ENCODE measurements at regions not wholly inside any gene's neighbourhood (a gene's known extent, or its start where the extent isn't known, plus 50 kb on each side); places are given as distances from the start of the nearest gene placed in this dataset.

DNA sequence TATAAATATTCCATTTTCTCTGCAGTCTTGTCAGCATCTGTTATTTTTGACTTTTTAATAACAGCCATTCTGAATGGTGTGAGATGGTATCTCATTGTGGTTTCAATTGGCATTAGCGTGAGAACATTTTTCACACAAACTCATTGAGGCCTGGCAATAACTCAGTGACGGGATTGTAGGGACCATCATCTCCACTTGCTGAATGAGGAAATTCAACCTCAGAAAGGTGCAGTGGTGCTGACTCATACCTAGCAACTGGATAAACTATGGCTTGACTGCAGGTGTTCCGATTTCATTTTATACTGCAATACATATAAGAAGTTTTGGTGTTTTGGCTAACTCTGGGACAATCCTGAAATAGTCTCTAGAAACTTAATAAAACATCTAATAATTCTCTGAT lies 88.3 kb upstream of the DDIT4L start:
- Histone ChIP-seq H3K4me3 (replicated peaks in 1 of 2; ENCODE audit: low read depth in 1 of 2, low read length in 2 of 2) (no peak overlapping the region), H4K20me1 (ENCODE audit: insufficient read depth) (no peaks in the 10 kb centered on the region)
- RAD21 ChIA-PET (ENCODE audit: low non-redundant PET in 1 of 2, low total read pairs in 2 of 2, uncharacterized antibody in 2 of 2, unreplicated experiment in 2 of 2) = no interaction called here

DNA sequence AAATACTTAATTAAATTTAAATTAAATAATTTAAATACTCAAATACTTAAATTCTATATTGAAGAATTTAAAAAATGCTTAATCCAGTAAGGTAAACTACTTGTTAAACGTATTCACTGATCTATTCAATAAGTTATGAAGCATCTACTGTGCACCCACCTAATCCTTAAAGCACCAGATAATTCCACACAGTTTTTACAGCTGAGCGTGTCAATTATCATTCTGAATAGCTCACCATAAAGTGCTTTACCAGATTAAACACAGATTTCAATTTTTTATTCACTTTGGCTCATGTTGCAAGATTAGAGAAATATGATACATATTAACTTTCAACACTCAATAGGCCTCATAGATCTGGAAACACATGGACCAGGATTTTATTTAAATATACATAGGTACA lies 79.2 kb upstream of the DDIT4L start:
- Histone ChIP-seq H3K4me3 (replicated peaks in 1 of 2; ENCODE audit: low read depth in 1 of 2, low read length in 2 of 2) (no peak overlapping the region), H3K4me2 (ENCODE audit: low read length) (no peak overlapping the region), H4K20me1 (ENCODE audit: insufficient read depth) (no peaks in the 10 kb centered on the region), H2AFZ (ENCODE audit: low read depth, low read length, poor library complexity, severe bottlenecking) (no peak overlapping the region), H3K27ac (ENCODE audit: low read depth, low read length) (no peak overlapping the region), H3K36me3 (ENCODE audit: control insufficient read depth in 1 of 2, insufficient read depth in 2 of 2, low read length in 2 of 2) (no peaks in the 10 kb centered on the region), H3K9me3 (ENCODE audit: control insufficient read depth in 1 of 2, insufficient read depth in 1 of 2, low read depth in 1 of 2, low read length in 2 of 2) (no peaks in the 10 kb centered on the region; a peak in 1 of 4 replicates), H3K79me2 (ENCODE audit: insufficient read depth, low read length) (no peaks in the 10 kb centered on the region), H3K27me3 (ENCODE audit: insufficient read depth, low read length) (no peaks in the 10 kb centered on the region), H3K9me2 (ENCODE audit: insufficient read depth) (no peaks in the 10 kb centered on the region), H3K9ac (ENCODE audit: low read length) (no peak overlapping the region), H3K4me1 (ENCODE audit: control insufficient read depth in 1 of 2, insufficient read depth in 2 of 2, low read length in 2 of 2) (no peaks in the 10 kb centered on the region)
- ATAC-seq = no peak
- intact Hi-C loops (cut with micrococcal nuclease) = no loop called here
- BruUV-seq (replicated peaks) = no TSS peak
- ChIA-PET RAD21 (ENCODE audit: low non-redundant PET in 1 of 2, low total read pairs in 2 of 2, uncharacterized antibody in 2 of 2, unreplicated experiment in 2 of 2) (no interaction called here), POLR2A (no interaction called here), CTCF (no interaction called here)
- DNase-seq (ENCODE audit: low read depth, low spot score) = no peak
- TF ChIP-seq SIN3A (IDR thresholded peaks at IDR 0.05; ENCODE audit: low read depth) = no peak
- no peak for TF ChIP-seq JUND (IDR thresholded peaks at IDR 0.05)
- TF ChIP-seq, protein P1, sequence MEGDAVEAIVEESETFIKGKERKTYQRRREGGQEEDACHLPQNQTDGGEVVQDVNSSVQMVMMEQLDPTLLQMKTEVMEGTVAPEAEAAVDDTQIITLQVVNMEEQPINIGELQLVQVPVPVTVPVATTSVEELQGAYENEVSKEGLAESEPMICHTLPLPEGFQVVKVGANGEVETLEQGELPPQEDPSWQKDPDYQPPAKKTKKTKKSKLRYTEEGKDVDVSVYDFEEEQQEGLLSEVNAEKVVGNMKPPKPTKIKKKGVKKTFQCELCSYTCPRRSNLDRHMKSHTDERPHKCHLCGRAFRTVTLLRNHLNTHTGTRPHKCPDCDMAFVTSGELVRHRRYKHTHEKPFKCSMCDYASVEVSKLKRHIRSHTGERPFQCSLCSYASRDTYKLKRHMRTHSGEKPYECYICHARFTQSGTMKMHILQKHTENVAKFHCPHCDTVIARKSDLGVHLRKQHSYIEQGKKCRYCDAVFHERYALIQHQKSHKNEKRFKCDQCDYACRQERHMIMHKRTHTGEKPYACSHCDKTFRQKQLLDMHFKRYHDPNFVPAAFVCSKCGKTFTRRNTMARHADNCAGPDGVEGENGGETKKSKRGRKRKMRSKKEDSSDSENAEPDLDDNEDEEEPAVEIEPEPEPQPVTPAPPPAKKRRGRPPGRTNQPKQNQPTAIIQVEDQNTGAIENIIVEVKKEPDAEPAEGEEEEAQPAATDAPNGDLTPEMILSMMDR (IDR thresholded peaks at IDR 0.05 in 2 of 3, conservative IDR thresholded peaks at IDR 0.05 in 1 of 3; ENCODE audit: borderline replicate concordance in 1 of 3, insufficient read depth in 1 of 3, low read depth in 2 of 3, low read length in 2 of 3) = no peak
- no peak for TF ChIP-seq CBX3 (IDR thresholded peaks at IDR 0.05; ENCODE audit: low read depth)
- TF ChIP-seq YY1 (IDR thresholded peaks at IDR 0.05; ENCODE audit: extremely low read depth, insufficient replicate concordance, low read depth, low read length) = no peak
- TF ChIP-seq RAD21 (IDR thresholded peaks at IDR 0.05; ENCODE audit: low read depth) = no peak
- TF ChIP-seq ELF1 (IDR thresholded peaks at IDR 0.05; ENCODE audit: borderline replicate concordance, low read depth) = no peak
- TF ChIP-seq, protein P2, sequence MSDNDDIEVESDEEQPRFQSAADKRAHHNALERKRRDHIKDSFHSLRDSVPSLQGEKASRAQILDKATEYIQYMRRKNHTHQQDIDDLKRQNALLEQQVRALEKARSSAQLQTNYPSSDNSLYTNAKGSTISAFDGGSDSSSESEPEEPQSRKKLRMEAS (IDR thresholded peaks at IDR 0.05) = no peak
- TF ChIP-seq, protein P3, sequence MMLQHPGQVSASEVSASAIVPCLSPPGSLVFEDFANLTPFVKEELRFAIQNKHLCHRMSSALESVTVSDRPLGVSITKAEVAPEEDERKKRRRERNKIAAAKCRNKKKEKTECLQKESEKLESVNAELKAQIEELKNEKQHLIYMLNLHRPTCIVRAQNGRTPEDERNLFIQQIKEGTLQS (IDR thresholded peaks at IDR 0.05) = no peak
- no peak for TF ChIP-seq EZH2 (IDR thresholded peaks at IDR 0.05)
- TF ChIP-seq CEBPB (IDR thresholded peaks at IDR 0.05; ENCODE audit: low read depth) = no peak
- no peak for TF ChIP-seq TCF7L2 (IDR thresholded peaks at IDR 0.05; ENCODE audit: borderline replicate concordance, extremely low read depth, insufficient read depth, insufficient read length)
- no peak for TF ChIP-seq ZNF274 (IDR thresholded peaks at IDR 0.05; ENCODE audit: low read depth, low read length)

More for the DNA sequence above, 88.3 kb upstream of the DDIT4L start:
- CTCF ChIA-PET = no interaction called here
- no peak overlapping the region for H3K27ac ChIP-seq (ENCODE audit: low read depth, low read length)
- H3K27me3 ChIP-seq (ENCODE audit: insufficient read depth, low read length) = no peaks in the 10 kb centered on the region
- no peaks in the 10 kb centered on the region for H3K9me2 ChIP-seq (ENCODE audit: insufficient read depth)
- no peak overlapping the region for H3K9ac ChIP-seq (ENCODE audit: low read length)
- no peaks in the 10 kb centered on the region for H3K4me1 ChIP-seq (ENCODE audit: control insufficient read depth in 1 of 2, insufficient read depth in 2 of 2, low read length in 2 of 2)
- no peak overlapping the region for H3K4me2 ChIP-seq (ENCODE audit: low read length)
- ATAC-seq (no peak), DNase-seq (ENCODE audit: low read depth, low spot score) (no peak)
- no peaks in the 10 kb centered on the region for H3K9me3 ChIP-seq (ENCODE audit: control insufficient read depth in 1 of 2, insufficient read depth in 1 of 2, low read depth in 1 of 2, low read length in 2 of 2)
- BruUV-seq (replicated peaks) = no TSS peak
- no peaks in the 10 kb centered on the region for H3K36me3 ChIP-seq (ENCODE audit: control insufficient read depth in 1 of 2, insufficient read depth in 2 of 2, low read length in 2 of 2)
- no peak overlapping the region for H2AFZ ChIP-seq (ENCODE audit: low read depth, low read length, poor library complexity, severe bottlenecking)
- intact Hi-C loops (cut with micrococcal nuclease) = no loop called here
- no peaks in the 10 kb centered on the region for H3K79me2 ChIP-seq (ENCODE audit: insufficient read depth, low read length)
- POLR2A ChIA-PET = no interaction called here
- TF ChIP-seq RAD21 (IDR thresholded peaks at IDR 0.05; ENCODE audit: low read depth) = no peak
- TF ChIP-seq POLR2A (IDR thresholded peaks at IDR 0.05; ENCODE audit: borderline replicate concordance, extremely low read depth, insufficient read depth, insufficient read length) = no peak
- TF ChIP-seq FOSL1 (IDR thresholded peaks at IDR 0.05; ENCODE audit: low read depth) = no peak
- no peak for TF ChIP-seq EZH2phosphoT487 (IDR thresholded peaks at IDR 0.05; ENCODE audit: borderline replicate concordance)
- no peak for TF ChIP-seq ZNF274 (IDR thresholded peaks at IDR 0.05; ENCODE audit: low read depth, low read length)
- TF ChIP-seq JUND (IDR thresholded peaks at IDR 0.05) = no peak
- no peak for TF ChIP-seq YY1 (IDR thresholded peaks at IDR 0.05; ENCODE audit: extremely low read depth, insufficient replicate concordance, low read depth, low read length)
- TF ChIP-seq POLR2AphosphoS5 (IDR thresholded peaks at IDR 0.05; ENCODE audit: low read depth, low read length) = no peak
